Right cardiac atrium (tissue), 5 donors: ENCODE measurements at regions not wholly inside any gene's neighbourhood (a gene's known extent, or its start where the extent isn't known, plus 50 kb on each side); places are given as distances from the start of the nearest gene placed in this dataset.
"Not testable (repeated sequence)": the region's sequence is repeated elsewhere in the genome, so short reads cannot be mapped to it uniquely, and the experiment has no call there.

Experiments used
- ATAC-seq, 2 donors: fragments of 200-7000 bp; cut with Tn5 transposase; one replicate each; pipeline versions ENCODE4 v1.8.0 to v1.9.1; 2020; ENCODE audit warnings: moderate library complexity in 2 of 2, mild to moderate bottlenecking in 1 of 2
- DNase-seq, 3 donors: peaks; one replicate each; pipeline ENCODE4 v3.0.0-alpha.2; 2020
- H3K27ac ChIP-seq: one replicate; pipeline ENCODE4 v1.5.1; 2013; ENCODE audit warnings: mild to moderate bottlenecking, low read length, control low read depth, moderate library complexity
- H3K27me3 ChIP-seq: one replicate; pipeline ENCODE4 v1.6.1; 2013; ENCODE audit not compliant: control insufficient read depth, insufficient read depth
- H3K4me1 ChIP-seq: one replicate; pipeline ENCODE4 v1.6.1; 2013; ENCODE audit warnings: low read length; ENCODE audit not compliant: control insufficient read depth, insufficient read depth
- H3K4me3 ChIP-seq: one replicate; pipeline ENCODE4 v1.5.1; 2013; ENCODE audit warnings: low read length, control low read depth
- H3K9me3 ChIP-seq: one replicate; pipeline ENCODE4 v1.6.1; 2013; ENCODE audit warnings: low read length; ENCODE audit not compliant: control insufficient read depth
- WGBS: extraction: QIAGEN DNeasy Blood & Tissue Kit; methylation state at CpG from one replicate; pipeline ENCODE4 v1.1.7; 2013; 5-methylcytosine and 5-hydroxymethylcytosine counted together
- intact Hi-C, 4 donors: fragments of 100-400 bp; cut with DNase I; formaldehyde crosslinking; loops; one replicate each; pipeline versions ENCODE4 v1.11.0 to v1.14.0; 2022 to 2023
- donor health status: healthy with polysubstance abuse.
- donor health status: DM: no; HTN: yes; CAD: no.
- donor health status: DM: no; HTN: no; CAD: no.
- donor health status: DM: no; HTN: yes; CAD: no; lungs with severe emphysema.
- donor health status: DM: yes; HTN: yes; CAD: no.

DNA sequence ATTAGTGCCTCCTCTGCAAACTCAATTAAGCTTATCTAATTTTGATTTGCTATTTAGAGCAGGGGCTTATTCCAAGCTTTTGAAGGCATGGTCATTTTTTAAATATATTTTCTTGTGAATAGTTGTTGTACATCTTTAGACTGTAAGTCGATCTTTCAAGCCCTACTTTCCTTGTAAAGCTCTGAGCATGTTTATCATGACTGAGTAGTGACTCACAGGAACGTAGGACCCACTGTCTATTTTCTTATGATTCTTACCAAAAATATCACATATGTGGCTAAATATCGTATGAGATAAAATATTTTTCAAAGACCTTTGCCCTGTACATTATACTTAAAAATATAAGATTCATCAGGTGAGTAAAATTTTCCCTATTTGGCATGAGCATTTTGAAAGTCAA lies 440.4 kb upstream of the GRIN3A start:
- DNase-seq, result no peak
- Histone ChIP-seq H3K4me3 (no peak overlapping the region), H3K9me3 (no peaks in the 10 kb centered on the region), H3K27me3 (no peaks in the 10 kb centered on the region), H3K27ac (no peak overlapping the region), H3K4me1 (no peaks in the 10 kb centered on the region)
- WGBS, result 55% methylated on average over 3 of the region's 3 CpGs
- ATAC-seq, result no peak
- intact Hi-C loops, result no loop called here

DNA sequence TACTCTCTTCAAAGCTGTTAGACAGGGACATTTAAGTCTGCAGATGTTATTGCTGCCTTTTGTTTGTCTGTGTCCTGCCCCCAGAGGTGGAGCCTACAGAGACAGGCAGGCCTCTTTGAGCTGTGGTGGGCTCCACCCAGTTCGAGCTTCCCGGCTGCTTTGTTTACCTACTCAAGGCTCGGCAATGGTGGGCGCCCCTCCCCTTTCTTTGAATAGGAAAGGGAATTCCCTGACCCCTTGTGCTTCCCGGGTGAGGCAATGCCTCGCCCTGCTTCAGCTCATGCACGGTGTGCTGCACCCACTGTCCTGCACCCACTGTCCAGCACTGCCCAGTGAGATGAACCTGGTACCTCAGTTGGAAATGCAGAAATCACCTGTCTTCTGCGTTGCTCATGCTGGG lies 435.8 kb upstream of the GRIN3A start:
- H3K27ac ChIP-seq, H3K9me3 ChIP-seq, H3K4me1 ChIP-seq, DNase-seq, intact Hi-C loops, H3K4me3 ChIP-seq, ATAC-seq, H3K27me3 ChIP-seq: not testable (repeated sequence)
- 93% methylated on average over 8 of the region's 8 CpGs for WGBS

DNA sequence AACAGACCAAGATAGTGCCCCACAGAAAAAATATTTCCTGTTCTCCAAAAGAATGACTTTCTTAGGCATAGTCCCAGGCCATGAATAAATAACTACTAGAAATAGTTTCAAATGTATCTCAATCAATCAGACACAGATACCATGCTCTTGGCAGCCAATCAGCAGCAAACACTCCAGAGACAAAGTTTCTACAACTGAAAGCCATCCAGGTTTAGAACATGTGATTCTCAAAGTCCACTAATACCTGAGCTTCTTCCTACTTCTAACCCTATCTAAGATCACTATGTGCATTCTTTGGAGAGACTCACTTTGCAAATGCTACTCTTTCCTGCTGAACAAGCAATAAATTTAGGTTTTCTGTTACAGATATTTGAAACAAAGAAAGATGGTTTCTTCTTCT lies 425.8 kb upstream of the GRIN3A start:
- Histone ChIP-seq H3K4me1 (no peaks in the 10 kb centered on the region), H3K27me3 (no peaks in the 10 kb centered on the region), H3K27ac (no peak overlapping the region), H3K9me3 (no peaks in the 10 kb centered on the region), H3K4me3 (no peak overlapping the region)
- no peak for DNase-seq
- ATAC-seq, result no peak
- intact Hi-C loops, result no loop called here

DNA sequence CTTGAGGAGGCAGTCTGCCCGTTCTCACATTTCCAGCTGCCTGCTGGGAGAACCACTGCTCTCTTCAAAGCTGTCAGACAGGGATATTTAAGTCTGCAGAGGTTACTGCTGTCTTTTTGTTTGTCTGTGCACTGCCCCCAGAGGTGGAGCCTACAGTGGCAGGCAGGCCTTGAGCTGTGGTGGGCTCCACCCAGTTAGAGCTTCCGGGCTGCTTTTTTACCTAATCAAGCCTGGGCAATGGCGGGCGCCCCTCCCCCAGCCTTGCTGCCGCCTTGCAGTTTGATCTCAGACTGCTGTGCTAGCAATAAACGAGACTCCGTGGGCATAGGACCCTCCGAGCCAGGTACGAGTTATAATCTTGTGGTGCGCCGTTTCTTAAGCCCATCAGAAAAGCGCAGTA lies 414.6 kb upstream of the GRIN3A start:
- H3K4me3 ChIP-seq, H3K27ac ChIP-seq, H3K27me3 ChIP-seq, H3K4me1 ChIP-seq, intact Hi-C loops, ATAC-seq, DNase-seq, H3K9me3 ChIP-seq: not testable (repeated sequence)
- WGBS, result 80% methylated on average over 12 of the region's 12 CpGs

DNA sequence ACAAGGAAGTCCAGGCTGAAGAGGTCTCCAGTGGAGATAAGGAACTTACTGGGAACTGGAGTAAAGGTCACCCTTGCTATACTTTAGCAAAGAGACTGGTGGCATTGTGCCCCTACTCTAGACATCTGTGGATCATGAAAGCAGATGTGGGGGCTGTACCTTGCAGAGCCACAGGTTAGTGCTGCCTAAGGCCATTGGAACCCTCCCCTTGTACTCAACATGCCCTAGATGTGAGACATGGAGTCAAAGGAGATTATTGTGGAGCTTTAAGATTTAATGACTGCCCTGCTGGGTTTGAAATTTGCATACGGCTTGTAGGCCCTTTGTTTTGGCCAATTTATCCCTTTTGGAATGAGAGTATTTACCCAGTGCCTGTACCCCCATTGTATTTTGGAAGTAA lies 397.3 kb upstream of the GRIN3A start:
- 0% methylated on average over 1 of the region's 1 CpG for WGBS

DNA sequence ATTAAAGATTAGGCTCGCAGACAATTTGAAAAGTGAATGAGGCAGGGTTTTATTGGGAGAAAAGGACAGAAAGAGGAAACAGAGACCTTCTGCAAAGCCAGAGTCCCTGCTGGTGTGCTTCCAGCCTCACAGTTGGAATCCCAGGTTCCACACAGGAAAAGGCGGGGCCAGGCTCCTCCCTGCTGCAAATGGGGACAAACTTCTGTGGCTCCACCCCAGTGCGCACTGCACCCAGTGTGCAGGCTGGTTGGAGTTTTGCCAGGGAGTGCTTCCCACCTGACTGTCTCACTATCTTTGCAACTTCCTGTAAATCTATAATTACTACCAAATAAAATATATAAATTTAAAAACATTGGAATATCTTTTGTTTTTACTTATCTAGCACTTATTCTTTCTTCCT lies 386.0 kb upstream of the GRIN3A start:
- H3K27ac ChIP-seq, result no peak overlapping the region
- intact Hi-C loops, result no loop called here
- no peaks in the 10 kb centered on the region for H3K27me3 ChIP-seq
- H3K4me3 ChIP-seq, result no peak overlapping the region
- no peaks in the 10 kb centered on the region for H3K4me1 ChIP-seq
- 61% methylated on average over 3 of the region's 3 CpGs for WGBS
- ATAC-seq (peak in 1 of 2 donors; percentile 29), DNase-seq (peak in 2 of 3 donors; percentile 18 to 45)
- no peaks in the 10 kb centered on the region for H3K9me3 ChIP-seq

More for the DNA sequence above, 397.3 kb upstream of the GRIN3A start:
- intact Hi-C loops, result no loop called here
- Histone ChIP-seq H3K27me3 (no peaks in the 10 kb centered on the region), H3K4me1 (no peaks in the 10 kb centered on the region), H3K27ac (no peak overlapping the region), H3K9me3 (no peaks in the 10 kb centered on the region), H3K4me3 (no peak overlapping the region)
- ATAC-seq (no peak), DNase-seq (no peak)

- Histone ChIP-seq H3K27me3 (no peaks in the 10 kb centered on the region), H3K4me1 (no peaks in the 10 kb centered on the region), H3K27ac (no peak overlapping the region), H3K4me3 (no peak overlapping the region), H3K9me3 (no peaks in the 10 kb centered on the region)
- ATAC-seq (no peak), DNase-seq (no peak)
- intact Hi-C loops, result no loop called here
These were observed 376.1 kb upstream of the GRIN3A start for GRCh38 chr9:102114557-102114956.

DNA sequence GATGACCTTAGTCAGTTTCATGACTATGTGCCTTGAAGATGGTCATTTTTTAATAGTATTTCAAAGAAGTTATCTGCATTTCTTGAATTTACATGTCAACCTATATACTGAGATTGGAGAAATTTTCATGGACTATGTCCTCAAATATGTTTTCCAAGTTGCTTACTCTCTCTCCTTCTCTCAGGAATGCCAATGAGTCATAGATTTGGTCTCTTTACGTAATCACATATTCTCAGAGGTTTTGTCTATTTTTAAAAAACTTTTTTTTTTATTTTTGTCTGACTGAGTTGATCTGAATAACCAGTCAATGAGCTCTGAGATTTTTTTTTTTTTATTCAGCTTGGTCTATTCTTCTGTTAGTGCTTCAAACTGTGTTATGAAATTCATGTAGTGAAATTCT lies 374.7 kb upstream of the GRIN3A start:
- Histone ChIP-seq H3K27ac (no peak overlapping the region), H3K4me1 (no peaks in the 10 kb centered on the region), H3K4me3 (no peak overlapping the region), H3K27me3 (no peaks in the 10 kb centered on the region), H3K9me3 (no peaks in the 10 kb centered on the region)
- DNase-seq, result no peak
- WGBS, result 71% methylated on average over 1 of the region's 1 CpG
- intact Hi-C loops, result no loop called here
- ATAC-seq, result no peak

DNA sequence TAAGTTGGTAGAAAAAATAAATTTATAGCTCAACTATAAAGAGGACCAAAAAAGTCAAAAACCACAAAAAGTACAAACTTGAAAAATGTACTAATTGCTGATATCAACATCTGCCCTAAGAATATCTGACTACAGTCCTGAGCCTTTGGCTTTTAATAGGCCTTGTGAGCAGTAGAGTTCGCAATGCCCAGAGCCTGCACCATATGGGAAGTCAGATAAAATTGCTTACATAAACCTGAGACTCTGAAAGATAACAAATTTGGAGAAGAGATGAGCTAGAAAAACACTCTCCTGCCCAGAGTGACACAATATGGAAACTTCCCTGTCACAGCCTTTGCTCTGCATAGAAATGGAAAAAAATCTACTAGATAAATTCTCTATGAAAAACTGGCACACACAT lies 368.0 kb upstream of the GRIN3A start:
- Histone ChIP-seq H3K9me3 (no peaks in the 10 kb centered on the region), H3K27ac (no peak overlapping the region), H3K4me1 (no peaks in the 10 kb centered on the region), H3K27me3 (no peaks in the 10 kb centered on the region), H3K4me3 (no peak overlapping the region)
- DNase-seq (no peak), ATAC-seq (no peak)
- 53% methylated on average over 1 of the region's 1 CpG for WGBS
- intact Hi-C loops, result no loop called here

DNA sequence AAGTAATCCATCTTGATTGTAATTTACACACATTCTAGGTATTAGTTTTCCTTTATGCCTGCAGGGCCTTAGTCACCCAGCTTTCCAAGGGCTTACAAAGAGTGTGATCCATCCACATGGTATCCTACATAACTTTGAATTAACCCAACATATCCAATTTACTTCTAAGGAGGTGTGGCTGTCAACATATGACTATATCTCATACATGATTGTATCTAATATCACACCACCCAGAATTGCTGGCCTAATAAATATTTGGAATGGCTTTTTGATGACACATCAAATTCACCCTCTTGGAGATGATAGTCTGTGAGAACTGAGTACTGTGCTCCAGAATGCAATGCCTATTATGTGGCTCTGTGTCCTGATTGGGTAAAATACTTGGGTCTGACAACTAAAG lies 363.3 kb upstream of the GRIN3A start:
- no peak for ATAC-seq

DNA sequence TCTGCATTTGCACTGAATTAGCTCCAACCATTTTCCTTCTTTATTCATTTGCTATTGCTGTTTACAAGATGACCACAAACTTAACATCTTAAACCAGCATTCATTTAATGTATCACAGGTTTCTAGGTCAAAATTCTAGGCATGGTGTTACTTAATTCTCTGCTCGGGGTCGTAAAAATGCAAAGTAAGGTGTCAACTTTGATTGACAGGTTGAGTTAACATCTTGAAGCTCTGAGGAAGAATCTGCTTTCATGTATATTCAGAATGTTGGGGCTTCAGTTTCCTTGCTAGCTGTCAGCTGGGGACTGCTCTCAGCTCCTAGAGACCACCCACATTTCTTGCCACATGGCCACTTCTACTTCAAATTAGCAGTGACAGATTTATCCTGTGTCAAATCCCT lies 348.7 kb upstream of the GRIN3A start:
- WGBS, result 54% methylated on average over 2 of the region's 2 CpGs
- no peaks in the 10 kb centered on the region for H3K27me3 ChIP-seq
- no peaks in the 10 kb centered on the region for H3K9me3 ChIP-seq
- ATAC-seq, result no peak
- no peak overlapping the region for H3K27ac ChIP-seq
- H3K4me1 ChIP-seq, result no peaks in the 10 kb centered on the region
- no peak overlapping the region for H3K4me3 ChIP-seq
- DNase-seq, result no peak
- intact Hi-C loops, result no loop called here

More for the DNA sequence above, 363.3 kb upstream of the GRIN3A start:
- Histone ChIP-seq H3K27ac (no peak overlapping the region), H3K4me1 (no peaks in the 10 kb centered on the region), H3K27me3 (no peaks in the 10 kb centered on the region), H3K9me3 (no peaks in the 10 kb centered on the region), H3K4me3 (no peak overlapping the region)
- no peak for DNase-seq
- intact Hi-C loops, result no loop called here

DNA sequence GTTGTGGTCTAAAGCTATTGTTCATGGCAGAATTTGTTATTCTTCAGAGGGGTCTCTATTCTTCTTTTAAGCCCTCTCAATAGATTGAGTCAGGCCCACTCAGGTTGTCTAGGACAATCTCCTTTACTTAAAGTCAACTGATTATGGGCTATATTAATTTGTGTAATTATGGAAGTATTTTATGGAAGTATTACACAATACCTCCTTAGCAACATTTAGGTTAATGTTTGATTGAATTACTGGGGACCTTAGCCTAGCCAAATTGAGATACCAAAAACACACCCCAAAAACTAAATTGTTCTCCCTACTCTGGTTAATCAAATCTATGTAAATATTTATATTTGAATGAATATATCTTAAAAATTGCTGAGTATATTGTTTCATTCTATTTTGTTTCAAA lies 347.1 kb upstream of the GRIN3A start:
- no peak overlapping the region for H3K4me3 ChIP-seq
- H3K27me3 ChIP-seq, result no peaks in the 10 kb centered on the region
- H3K27ac ChIP-seq, result no peak overlapping the region
- intact Hi-C loops, result no loop called here
- no peaks in the 10 kb centered on the region for H3K9me3 ChIP-seq
- ATAC-seq (no peak), DNase-seq (no peak)
- no peaks in the 10 kb centered on the region for H3K4me1 ChIP-seq
